ENCODE measurements at regions not wholly inside any gene's neighbourhood (a gene's known extent, or its start where the extent isn't known, plus 50 kb on each side); places are given as distances from the start of the nearest gene placed in this dataset.
A peak's percentile ranks its signal among the peaks of the same experiment; 100 is the strongest.

GRCh38 chr13:50521006-50521830 is 322.3 kb downstream of the DLEU7 start:
- Histone ChIP-seq H3K36me3 (ENCODE audit: insufficient read depth, low read length) (no peaks in the 10 kb centered on the region), H3K27ac (ENCODE audit: low read depth, low read length, poor library complexity, severe bottlenecking) (peak overlapping the region; percentile 83), H3K9me3 (ENCODE audit: low read length) (no peaks in the 10 kb centered on the region), H3K27me3 (ENCODE audit: insufficient read depth, low read length) (no peaks in the 10 kb centered on the region), H2AFZ (ENCODE audit: low read length) (0 out of 2 replicates have a peak overlapping the region, but pooled peaks have one; percentile 23), H3K9me2 (ENCODE audit: low read depth, low read length) (no peaks in the 10 kb centered on the region), H3F3A (ENCODE audit: insufficient read depth, low read length) (no peaks in the 10 kb centered on the region), H3K79me2 (ENCODE audit: insufficient read depth, low read length) (no peaks in the 10 kb centered on the region), H3K4me1 (ENCODE audit: insufficient read depth, low read length, severe bottlenecking) (peaks cover 93% of the 10 kb centered on the region), H3K4me2 (ENCODE audit: low read length) (peak overlapping the region; percentile 15; the same call in 1 of the 2 replicates), H3K9ac (ENCODE audit: low read length) (peak overlapping the region; percentile 51; the same call in 1 of the 2 replicates), H4K20me1 (ENCODE audit: insufficient read depth, low read length) (no peaks in the 10 kb centered on the region), H3K4me3 (ENCODE audit: low read depth, low read length, poor library complexity, severe bottlenecking) (no peak overlapping the region)
- no peak for TF ChIP-seq CTCF (IDR thresholded peaks at IDR 0.05; ENCODE audit: low read length)
- no peak for TF ChIP-seq EZH2 (IDR thresholded peaks at IDR 0.05; ENCODE audit: borderline replicate concordance, low read length)

DNA sequence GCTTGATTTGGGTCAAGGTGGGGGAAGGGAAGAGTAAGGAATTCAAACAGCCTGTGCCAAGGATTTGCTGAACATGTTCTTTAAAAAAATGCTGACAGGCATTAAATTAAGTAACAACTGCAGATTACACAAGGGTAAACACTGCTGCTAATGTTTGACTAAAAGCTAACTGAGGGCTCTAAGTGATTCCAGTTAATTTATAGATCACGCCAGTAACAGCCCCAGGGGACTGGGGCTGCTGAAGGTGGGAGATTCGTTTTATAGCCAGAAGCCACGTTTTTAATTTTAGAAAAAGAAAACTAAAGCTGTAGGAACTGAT is 321.7 kb downstream of the DLEU7 start:
- H3K9ac ChIP-seq (ENCODE audit: low read length) = peak overlapping the region; percentile 51
- H3K9me2 ChIP-seq (ENCODE audit: low read depth, low read length) = no peaks in the 10 kb centered on the region
- H4K20me1 ChIP-seq (ENCODE audit: insufficient read depth, low read length) = no peaks in the 10 kb centered on the region
- H3K27ac ChIP-seq (ENCODE audit: low read depth, low read length, poor library complexity, severe bottlenecking) = peak overlapping the region; percentile 83
- no peaks in the 10 kb centered on the region for H3K27me3 ChIP-seq (ENCODE audit: insufficient read depth, low read length)
- peak overlapping the region; percentile 15; the same call in 1 of the 2 replicates for H3K4me2 ChIP-seq (ENCODE audit: low read length)
- H3F3A ChIP-seq (ENCODE audit: insufficient read depth, low read length) = no peaks in the 10 kb centered on the region
- no peaks in the 10 kb centered on the region for H3K79me2 ChIP-seq (ENCODE audit: insufficient read depth, low read length)
- H2AFZ ChIP-seq (ENCODE audit: low read length) = no peak overlapping the region
- no peaks in the 10 kb centered on the region for H3K9me3 ChIP-seq (ENCODE audit: low read length)
- H3K36me3 ChIP-seq (ENCODE audit: insufficient read depth, low read length) = no peaks in the 10 kb centered on the region
- H3K4me3 ChIP-seq (ENCODE audit: low read depth, low read length, poor library complexity, severe bottlenecking) = no peak overlapping the region
- H3K4me1 ChIP-seq (ENCODE audit: insufficient read depth, low read length, severe bottlenecking) = peaks cover 93% of the 10 kb centered on the region
- TF ChIP-seq EZH2 (IDR thresholded peaks at IDR 0.05; ENCODE audit: borderline replicate concordance, low read length) (no peak), CTCF (IDR thresholded peaks at IDR 0.05; ENCODE audit: low read length) (no peak)

DNA sequence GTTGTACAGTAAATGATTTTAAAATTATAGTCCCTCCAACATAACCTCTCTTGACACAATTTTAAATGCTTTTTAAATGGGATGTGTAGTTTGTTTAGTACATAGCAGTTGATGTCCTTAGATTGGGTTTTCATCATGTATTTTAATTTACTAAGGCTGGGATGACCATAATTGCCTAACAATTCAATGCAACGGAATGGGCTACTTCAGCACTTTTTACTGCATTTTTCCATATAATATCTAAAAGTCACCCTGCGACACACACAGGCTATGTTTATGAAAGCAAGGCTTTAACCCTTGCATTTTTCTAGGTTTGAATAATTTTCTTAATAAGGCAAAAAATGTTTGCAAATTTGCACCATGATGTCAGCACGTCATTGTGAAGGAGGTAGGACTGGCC is 321.0 kb downstream of the DLEU7 start:
- Histone ChIP-seq H3K9me3 (ENCODE audit: low read length) (no peaks in the 10 kb centered on the region), H3K79me2 (ENCODE audit: insufficient read depth, low read length) (no peaks in the 10 kb centered on the region), H2AFZ (ENCODE audit: low read length) (no peak overlapping the region), H3K9me2 (ENCODE audit: low read depth, low read length) (no peaks in the 10 kb centered on the region), H3K27ac (ENCODE audit: low read depth, low read length, poor library complexity, severe bottlenecking) (peak overlapping the region; percentile 83), H3K27me3 (ENCODE audit: insufficient read depth, low read length) (no peaks in the 10 kb centered on the region), H3F3A (ENCODE audit: insufficient read depth, low read length) (no peaks in the 10 kb centered on the region), H3K4me3 (ENCODE audit: low read depth, low read length, poor library complexity, severe bottlenecking) (no peak overlapping the region), H3K36me3 (ENCODE audit: insufficient read depth, low read length) (no peaks in the 10 kb centered on the region), H4K20me1 (ENCODE audit: insufficient read depth, low read length) (no peaks in the 10 kb centered on the region), H3K4me1 (ENCODE audit: insufficient read depth, low read length, severe bottlenecking) (peaks cover 93% of the 10 kb centered on the region), H3K4me2 (ENCODE audit: low read length) (no peak overlapping the region), H3K9ac (ENCODE audit: low read length) (0 out of 2 replicates have a peak overlapping the region, but pooled peaks have one; percentile 51)
- TF ChIP-seq EZH2 (IDR thresholded peaks at IDR 0.05; ENCODE audit: borderline replicate concordance, low read length) (no peak), CTCF (IDR thresholded peaks at IDR 0.05; ENCODE audit: low read length) (no peak)

Measured in OCI-LY1 (cell line).